PC-3 (cell line): ENCODE measurements at regions not wholly inside any gene's neighbourhood (a gene's known extent, or its start where the extent isn't known, plus 50 kb on each side); places are given as distances from the start of the nearest gene placed in this dataset.

Source experiments
- ATAC-seq: fragments of 200-7000 bp; cut with Tn5 transposase; 2 replicates; pipeline ENCODE4 v1.9.1; 2020; ENCODE audit warnings: mild to moderate bottlenecking, moderate library complexity
- BruUV-seq: library from RNA; stranded (reverse); fragments of 400-500 nt; replicated peaks from 2 replicates; lab custom pipeline; 2021; lab: Mats Ljungman, UMichigan
- CTCF ChIA-PET: fragments of 300-600 bp; sonication (Branson Sonifier 250); formaldehyde crosslinking; loops from one replicate; lab custom pipeline; 2022; ENCODE audit warnings: antibody characterized with exemption; lab: Charles Lee
- POLR2A ChIA-PET: fragments of 300-600 bp; sonication (Branson Sonifier 250); formaldehyde crosslinking; loops from one replicate; lab custom pipeline; 2022; ENCODE audit warnings: antibody characterized with exemption; ENCODE audit not compliant: unreplicated experiment; lab: Charles Lee
- DNase-seq: peaks from one replicate; pipeline ENCODE4 v3.0.0-alpha.2; 2015
- H2AFZ ChIP-seq: fragments of 300-600 bp; sonication (generic); 2 replicates; pipeline ENCODE4 v1.6.0; 2016; ENCODE audit warnings: antibody characterized with exemption, low read length
- H3F3A ChIP-seq: fragments of 300-600 bp; sonication (generic); one replicate; pipeline ENCODE4 v1.6.0; 2017; ENCODE audit warnings: antibody characterized with exemption, low read length, control low read depth, mild to moderate bottlenecking; ENCODE audit not compliant: unreplicated experiment
- H3K27ac ChIP-seq: fragments of 300-600 bp; sonication (generic); 2 replicates; pipeline ENCODE4 v1.5.1; 2016; ENCODE audit warnings: mild to moderate bottlenecking, low read length
- H3K27me3 ChIP-seq: fragments of 300-600 bp; sonication (generic); 2 replicates; pipeline ENCODE4 v1.6.1; 2016; ENCODE audit warnings: low read length, mixed read lengths
- H3K36me3 ChIP-seq: fragments of 300-600 bp; sonication (generic); 2 replicates; pipeline ENCODE4 v1.6.1; 2016; ENCODE audit warnings: low read depth, mixed run types, low read length, mixed read lengths
- H3K4me1 ChIP-seq: fragments of 300-600 bp; sonication (generic); 2 replicates; pipeline ENCODE4 v1.5.1; 2016; ENCODE audit warnings: low read length; ENCODE audit not compliant: insufficient read depth
- H3K4me2 ChIP-seq: fragments of 300-600 bp; sonication (generic); 2 replicates; pipeline ENCODE4 v1.6.0; 2016; ENCODE audit warnings: low read length
- H3K4me3 ChIP-seq: fragments of 300-600 bp; sonication (generic); 2 replicates; pipeline ENCODE4 v1.5.1; 2016; ENCODE audit warnings: mild to moderate bottlenecking, low read length, mixed read lengths
- H3K79me2 ChIP-seq: fragments of 300-600 bp; sonication (generic); 2 replicates; pipeline ENCODE4 v1.6.1; 2017; ENCODE audit warnings: low read length, mixed read lengths
- H3K9ac ChIP-seq: fragments of 300-600 bp; sonication (generic); 2 replicates; pipeline ENCODE4 v1.6.0; 2016; ENCODE audit warnings: mild to moderate bottlenecking, low read length
- H3K9me2 ChIP-seq: fragments of 300-600 bp; sonication (generic); replicated peaks from 2 replicates; pipeline ENCODE4 v1.6.1; 2016; ENCODE audit warnings: mixed run types, low read length, mixed read lengths
- H3K9me3 ChIP-seq: fragments of 300-600 bp; sonication (generic); 2 replicates; pipeline ENCODE4 v1.6.1; 2016; ENCODE audit warnings: low read length, mixed read lengths
- H4K20me1 ChIP-seq: fragments of 300-600 bp; sonication (generic); 2 replicates; pipeline ENCODE4 v1.6.1; 2016; ENCODE audit warnings: low read length, mixed read lengths
- CTCF ChIP-seq: fragments of 300-600 bp; sonication (generic); conservative IDR thresholded peaks from 2 replicates; pipeline ENCODE4 v1.5.1; 2017; ENCODE audit warnings: antibody characterized with exemption, low read depth, mild to moderate bottlenecking, low read length
- EZH2 ChIP-seq: fragments of 300-600 bp; sonication (generic); IDR thresholded peaks from one replicate; pipeline ENCODE4 v1.6.1; 2017; ENCODE audit warnings: antibody characterized with exemption, mild to moderate bottlenecking, low read length; ENCODE audit not compliant: unreplicated experiment
- EZH2phosphoT487 ChIP-seq: fragments of 300-600 bp; sonication (generic); IDR thresholded peaks from 2 replicates; pipeline ENCODE4 v1.6.1; 2018; ENCODE audit warnings: mild to moderate bottlenecking, antibody characterized with exemption, low read length, borderline replicate concordance
- intact Hi-C: fragments of 100-400 bp; cut with micrococcal nuclease; formaldehyde crosslinking; loops from 2 replicates; pipeline ENCODE4 v1.9.0; 2023

GRCh38 chr7:54841772-54842697, 83.0 kb upstream of the SEC61G start:
- Histone ChIP-seq H3K4me2 (peak overlapping the region; percentile 69), H2AFZ (peak overlapping the region; percentile 62), H3K27me3 (no peaks in the 10 kb centered on the region), H3K9ac (peak overlapping the region; percentile 46), H3K79me2 (no peaks in the 10 kb centered on the region), H4K20me1 (no peaks in the 10 kb centered on the region), H3K9me2 (no peaks in the 10 kb centered on the region), H3K27ac (peak overlapping the region; percentile 83), H3F3A (peaks cover 9% of the 10 kb centered on the region), H3K4me3 (peak overlapping the region; percentile 35), H3K9me3 (no peaks in the 10 kb centered on the region), H3K36me3 (no peaks in the 10 kb centered on the region), H3K4me1 (peaks cover 68% of the 10 kb centered on the region)
- peak; percentile 11 for ATAC-seq
- ChIA-PET CTCF (interaction anchor here (0.7 to 1.9 kb wide), 5 partner anchors 53 to 413 kb away, joined by 3 to 9 read pairs (median 5); no protein-coding TSS in a partner anchor), POLR2A (interaction anchor here (0.7 to 1.3 kb wide), 2 partner anchors 83 to 288 kb away, joined by 3 read pairs; partner anchors contain the start of gene SEC61G)
- no peak for TF ChIP-seq EZH2
- TF ChIP-seq EZH2phosphoT487: no peak
- TF ChIP-seq CTCF: peak; percentile 63
- peak; percentile 60 for DNase-seq
- BruUV-seq: TSS peak; percentile 29
- intact Hi-C loops: loop anchor here (2.0 to 5.0 kb wide), 3 partner anchors 125 to 245 kb away; partner anchors contain the start of gene EGFR

DNA sequence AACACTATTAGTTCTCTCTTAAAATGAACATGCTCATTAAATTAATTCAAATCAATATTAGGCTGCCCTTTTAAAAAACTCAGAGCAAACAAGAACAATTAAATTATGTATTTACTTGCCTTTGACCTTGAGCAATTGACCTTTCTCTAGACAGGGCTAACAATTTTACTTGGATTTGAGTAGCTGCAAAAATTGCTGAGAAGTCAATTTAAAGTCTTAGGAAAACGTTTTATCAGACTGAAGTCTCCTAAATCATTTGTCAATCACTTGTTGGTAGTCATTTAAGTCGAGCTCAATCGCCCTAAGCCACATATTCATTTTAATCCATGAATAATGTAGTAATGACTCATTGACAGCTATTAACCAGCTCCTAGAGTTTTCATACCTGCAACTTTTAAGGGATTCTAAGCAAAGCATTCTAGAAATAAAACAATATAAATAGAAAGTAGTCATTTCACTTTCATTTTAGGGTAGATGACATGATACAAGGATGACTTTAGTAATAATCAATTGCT, 84.9 kb upstream of the SEC61G start:
- no peak overlapping the region for H3K27ac ChIP-seq
- POLR2A ChIA-PET: interaction anchor here (0.6 kb wide), 1 partner anchor 120 kb away, joined by 4 read pairs; no protein-coding TSS in a partner anchor
- TF ChIP-seq EZH2phosphoT487: no peak
- no peak for TF ChIP-seq CTCF
- no peak for TF ChIP-seq EZH2
- H3K27me3 ChIP-seq: no peaks in the 10 kb centered on the region
- no peak overlapping the region for H3K9ac ChIP-seq
- H3K4me3 ChIP-seq: no peak overlapping the region
- H3K9me2 ChIP-seq: no peaks in the 10 kb centered on the region
- intact Hi-C loops: loop anchor here (2.0 to 5.0 kb wide), 3 partner anchors 123 to 243 kb away; partner anchors contain the start of gene EGFR
- no TSS peak for BruUV-seq
- CTCF ChIA-PET: interaction anchor here (0.7 kb wide), 1 partner anchor 56 kb away, joined by 4 read pairs; no protein-coding TSS in a partner anchor
- ATAC-seq (no peak), DNase-seq (peak; percentile 36)
- H3K9me3 ChIP-seq: no peaks in the 10 kb centered on the region
- peak overlapping the region; percentile 69; the same call in 1 of the 2 replicates for H3K4me2 ChIP-seq
- H3F3A ChIP-seq: peaks cover 3% of the 10 kb centered on the region
- H4K20me1 ChIP-seq: no peaks in the 10 kb centered on the region
- no peaks in the 10 kb centered on the region for H3K36me3 ChIP-seq
- H3K4me1 ChIP-seq: peaks cover 50% of the 10 kb centered on the region
- no peaks in the 10 kb centered on the region for H3K79me2 ChIP-seq
- no peak overlapping the region for H2AFZ ChIP-seq
